ENCODE measurements at regions not wholly inside any gene's neighbourhood (a gene's known extent, or its start where the extent isn't known, plus 50 kb on each side); places are given as distances from the start of the nearest gene placed in this dataset.

DNA sequence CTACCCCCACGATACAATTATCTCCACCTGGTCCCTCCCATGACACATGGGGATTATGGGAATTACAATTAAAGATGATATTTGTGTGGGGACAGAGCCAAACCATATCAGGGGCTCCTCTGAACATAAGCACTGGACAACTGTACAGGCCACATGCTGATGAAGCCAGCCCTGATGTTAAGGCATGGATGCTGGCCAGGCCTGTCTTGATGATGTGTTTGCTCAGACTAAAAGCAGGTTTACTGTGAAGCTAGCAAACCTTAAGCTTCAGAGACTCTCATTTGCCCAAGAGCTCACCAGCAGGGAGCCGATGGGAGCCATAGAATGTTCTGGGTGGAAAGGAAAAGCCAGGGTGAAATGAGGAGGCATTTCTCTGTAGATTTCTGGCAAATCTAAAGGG is 135.3 kb upstream of the KCNK1 start:
- Histone ChIP-seq H3K4me1 (ENCODE audit: control insufficient read depth in 1 of 2, insufficient read depth in 2 of 2, low read length in 2 of 2) (no peaks in the 10 kb centered on the region), H3K36me3 (ENCODE audit: control insufficient read depth in 1 of 2, insufficient read depth in 2 of 2, low read length in 2 of 2) (no peaks in the 10 kb centered on the region), H3K79me2 (ENCODE audit: insufficient read depth, low read length) (no peaks in the 10 kb centered on the region), H3K27me3 (ENCODE audit: insufficient read depth, low read length) (no peaks in the 10 kb centered on the region), H3K9me3 (ENCODE audit: control insufficient read depth in 1 of 2, insufficient read depth in 1 of 2, low read depth in 1 of 2, low read length in 2 of 2) (no peaks in the 10 kb centered on the region), H4K20me1 (ENCODE audit: insufficient read depth) (no peaks in the 10 kb centered on the region), H3K9ac (ENCODE audit: low read length) (no peak overlapping the region), H3K9me2 (ENCODE audit: insufficient read depth) (no peaks in the 10 kb centered on the region), H3K4me2 (ENCODE audit: low read length) (no peak overlapping the region), H2AFZ (ENCODE audit: low read depth, low read length, poor library complexity, severe bottlenecking) (no peak overlapping the region), H3K27ac (ENCODE audit: low read depth, low read length) (no peak overlapping the region), H3K4me3 (replicated peaks in 1 of 2; ENCODE audit: low read depth in 1 of 2, low read length in 2 of 2) (no peak overlapping the region)
- POLR2A ChIA-PET, result no interaction called here
- intact Hi-C loops (cut with micrococcal nuclease), result no loop called here
- ATAC-seq (no peak), DNase-seq (ENCODE audit: low read depth, low spot score) (no peak)
- no peak for TF ChIP-seq CBX3 (IDR thresholded peaks at IDR 0.05; ENCODE audit: low read depth)
- TF ChIP-seq, protein P1, sequence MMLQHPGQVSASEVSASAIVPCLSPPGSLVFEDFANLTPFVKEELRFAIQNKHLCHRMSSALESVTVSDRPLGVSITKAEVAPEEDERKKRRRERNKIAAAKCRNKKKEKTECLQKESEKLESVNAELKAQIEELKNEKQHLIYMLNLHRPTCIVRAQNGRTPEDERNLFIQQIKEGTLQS (IDR thresholded peaks at IDR 0.05), result no peak
- TF ChIP-seq RAD21 (IDR thresholded peaks at IDR 0.05; ENCODE audit: low read depth), result no peak
- no peak for TF ChIP-seq SP1 (IDR thresholded peaks at IDR 0.05; ENCODE audit: low read depth)
- TF ChIP-seq, protein P2, sequence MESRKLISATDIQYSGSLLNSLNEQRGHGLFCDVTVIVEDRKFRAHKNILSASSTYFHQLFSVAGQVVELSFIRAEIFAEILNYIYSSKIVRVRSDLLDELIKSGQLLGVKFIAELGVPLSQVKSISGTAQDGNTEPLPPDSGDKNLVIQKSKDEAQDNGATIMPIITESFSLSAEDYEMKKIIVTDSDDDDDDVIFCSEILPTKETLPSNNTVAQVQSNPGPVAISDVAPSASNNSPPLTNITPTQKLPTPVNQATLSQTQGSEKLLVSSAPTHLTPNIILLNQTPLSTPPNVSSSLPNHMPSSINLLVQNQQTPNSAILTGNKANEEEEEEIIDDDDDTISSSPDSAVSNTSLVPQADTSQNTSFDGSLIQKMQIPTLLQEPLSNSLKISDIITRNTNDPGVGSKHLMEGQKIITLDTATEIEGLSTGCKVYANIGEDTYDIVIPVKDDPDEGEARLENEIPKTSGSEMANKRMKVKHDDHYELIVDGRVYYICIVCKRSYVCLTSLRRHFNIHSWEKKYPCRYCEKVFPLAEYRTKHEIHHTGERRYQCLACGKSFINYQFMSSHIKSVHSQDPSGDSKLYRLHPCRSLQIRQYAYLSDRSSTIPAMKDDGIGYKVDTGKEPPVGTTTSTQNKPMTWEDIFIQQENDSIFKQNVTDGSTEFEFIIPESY (IDR thresholded peaks at IDR 0.05; ENCODE audit: extremely low read depth, insufficient replicate concordance, low read length), result no peak
- no peak for TF ChIP-seq TCF7L2 (IDR thresholded peaks at IDR 0.05; ENCODE audit: borderline replicate concordance, extremely low read depth, insufficient read depth, insufficient read length)
- TF ChIP-seq YY1 (IDR thresholded peaks at IDR 0.05; ENCODE audit: extremely low read depth, insufficient replicate concordance, low read depth, low read length), result no peak
- no peak for TF ChIP-seq POLR2AphosphoS5 (IDR thresholded peaks at IDR 0.05; ENCODE audit: low read depth, low read length)
- TF ChIP-seq, protein P3, sequence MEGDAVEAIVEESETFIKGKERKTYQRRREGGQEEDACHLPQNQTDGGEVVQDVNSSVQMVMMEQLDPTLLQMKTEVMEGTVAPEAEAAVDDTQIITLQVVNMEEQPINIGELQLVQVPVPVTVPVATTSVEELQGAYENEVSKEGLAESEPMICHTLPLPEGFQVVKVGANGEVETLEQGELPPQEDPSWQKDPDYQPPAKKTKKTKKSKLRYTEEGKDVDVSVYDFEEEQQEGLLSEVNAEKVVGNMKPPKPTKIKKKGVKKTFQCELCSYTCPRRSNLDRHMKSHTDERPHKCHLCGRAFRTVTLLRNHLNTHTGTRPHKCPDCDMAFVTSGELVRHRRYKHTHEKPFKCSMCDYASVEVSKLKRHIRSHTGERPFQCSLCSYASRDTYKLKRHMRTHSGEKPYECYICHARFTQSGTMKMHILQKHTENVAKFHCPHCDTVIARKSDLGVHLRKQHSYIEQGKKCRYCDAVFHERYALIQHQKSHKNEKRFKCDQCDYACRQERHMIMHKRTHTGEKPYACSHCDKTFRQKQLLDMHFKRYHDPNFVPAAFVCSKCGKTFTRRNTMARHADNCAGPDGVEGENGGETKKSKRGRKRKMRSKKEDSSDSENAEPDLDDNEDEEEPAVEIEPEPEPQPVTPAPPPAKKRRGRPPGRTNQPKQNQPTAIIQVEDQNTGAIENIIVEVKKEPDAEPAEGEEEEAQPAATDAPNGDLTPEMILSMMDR (IDR thresholded peaks at IDR 0.05 in 2 of 3, conservative IDR thresholded peaks at IDR 0.05 in 1 of 3; ENCODE audit: borderline replicate concordance in 1 of 3, insufficient read depth in 1 of 3, low read depth in 2 of 3, low read length in 2 of 3), result no peak
- no peak for TF ChIP-seq EZH2 (IDR thresholded peaks at IDR 0.05)
- RAD21 ChIA-PET (ENCODE audit: low non-redundant PET in 1 of 2, low total read pairs in 2 of 2, uncharacterized antibody in 2 of 2, unreplicated experiment in 2 of 2), result no interaction called here
- CTCF ChIA-PET, result no interaction called here
- BruUV-seq (replicated peaks), result no TSS peak
